PC-3 (cell line): ENCODE measurements at regions not wholly inside any gene's neighbourhood (a gene's known extent, or its start where the extent isn't known, plus 50 kb on each side); places are given as distances from the start of the nearest gene placed in this dataset.
"Not testable (repeated sequence)": the region's sequence is repeated elsewhere in the genome, so short reads cannot be mapped to it uniquely, and the experiment has no call there.

Experiments used
- ATAC-seq: fragments of 200-7000 bp; cut with Tn5 transposase; 2 replicates; pipeline ENCODE4 v1.9.1; 2020; ENCODE audit warnings: mild to moderate bottlenecking, moderate library complexity
- BruUV-seq: library from RNA; stranded (reverse); fragments of 400-500 nt; replicated peaks from 2 replicates; lab custom pipeline; 2021; lab: Mats Ljungman, UMichigan
- CTCF ChIA-PET: fragments of 300-600 bp; sonication (Branson Sonifier 250); formaldehyde crosslinking; loops from one replicate; lab custom pipeline; 2022; ENCODE audit warnings: antibody characterized with exemption; lab: Charles Lee
- POLR2A ChIA-PET: fragments of 300-600 bp; sonication (Branson Sonifier 250); formaldehyde crosslinking; loops from one replicate; lab custom pipeline; 2022; ENCODE audit warnings: antibody characterized with exemption; ENCODE audit not compliant: unreplicated experiment; lab: Charles Lee
- DNase-seq: peaks from one replicate; pipeline ENCODE4 v3.0.0-alpha.2; 2015
- H2AFZ ChIP-seq: fragments of 300-600 bp; sonication (generic); 2 replicates; pipeline ENCODE4 v1.6.0; 2016; ENCODE audit warnings: antibody characterized with exemption, low read length
- H3F3A ChIP-seq: fragments of 300-600 bp; sonication (generic); one replicate; pipeline ENCODE4 v1.6.0; 2017; ENCODE audit warnings: antibody characterized with exemption, low read length, control low read depth, mild to moderate bottlenecking; ENCODE audit not compliant: unreplicated experiment
- H3K27ac ChIP-seq: fragments of 300-600 bp; sonication (generic); 2 replicates; pipeline ENCODE4 v1.5.1; 2016; ENCODE audit warnings: mild to moderate bottlenecking, low read length
- H3K27me3 ChIP-seq: fragments of 300-600 bp; sonication (generic); 2 replicates; pipeline ENCODE4 v1.6.1; 2016; ENCODE audit warnings: low read length, mixed read lengths
- H3K36me3 ChIP-seq: fragments of 300-600 bp; sonication (generic); 2 replicates; pipeline ENCODE4 v1.6.1; 2016; ENCODE audit warnings: low read depth, mixed run types, low read length, mixed read lengths
- H3K4me1 ChIP-seq: fragments of 300-600 bp; sonication (generic); 2 replicates; pipeline ENCODE4 v1.5.1; 2016; ENCODE audit warnings: low read length; ENCODE audit not compliant: insufficient read depth
- H3K4me2 ChIP-seq: fragments of 300-600 bp; sonication (generic); 2 replicates; pipeline ENCODE4 v1.6.0; 2016; ENCODE audit warnings: low read length
- H3K4me3 ChIP-seq: fragments of 300-600 bp; sonication (generic); 2 replicates; pipeline ENCODE4 v1.5.1; 2016; ENCODE audit warnings: mild to moderate bottlenecking, low read length, mixed read lengths
- H3K79me2 ChIP-seq: fragments of 300-600 bp; sonication (generic); 2 replicates; pipeline ENCODE4 v1.6.1; 2017; ENCODE audit warnings: low read length, mixed read lengths
- H3K9ac ChIP-seq: fragments of 300-600 bp; sonication (generic); 2 replicates; pipeline ENCODE4 v1.6.0; 2016; ENCODE audit warnings: mild to moderate bottlenecking, low read length
- H3K9me2 ChIP-seq: fragments of 300-600 bp; sonication (generic); replicated peaks from 2 replicates; pipeline ENCODE4 v1.6.1; 2016; ENCODE audit warnings: mixed run types, low read length, mixed read lengths
- H3K9me3 ChIP-seq: fragments of 300-600 bp; sonication (generic); 2 replicates; pipeline ENCODE4 v1.6.1; 2016; ENCODE audit warnings: low read length, mixed read lengths
- H4K20me1 ChIP-seq: fragments of 300-600 bp; sonication (generic); 2 replicates; pipeline ENCODE4 v1.6.1; 2016; ENCODE audit warnings: low read length, mixed read lengths
- CTCF ChIP-seq: fragments of 300-600 bp; sonication (generic); conservative IDR thresholded peaks from 2 replicates; pipeline ENCODE4 v1.5.1; 2017; ENCODE audit warnings: antibody characterized with exemption, low read depth, mild to moderate bottlenecking, low read length
- EZH2 ChIP-seq: fragments of 300-600 bp; sonication (generic); IDR thresholded peaks from one replicate; pipeline ENCODE4 v1.6.1; 2017; ENCODE audit warnings: antibody characterized with exemption, mild to moderate bottlenecking, low read length; ENCODE audit not compliant: unreplicated experiment
- EZH2phosphoT487 ChIP-seq: fragments of 300-600 bp; sonication (generic); IDR thresholded peaks from 2 replicates; pipeline ENCODE4 v1.6.1; 2018; ENCODE audit warnings: mild to moderate bottlenecking, antibody characterized with exemption, low read length, borderline replicate concordance
- intact Hi-C: fragments of 100-400 bp; cut with micrococcal nuclease; formaldehyde crosslinking; loops from 2 replicates; pipeline ENCODE4 v1.9.0; 2023

- no peak for ATAC-seq
- no peak overlapping the region for H3K4me3 ChIP-seq
- no peaks in the 10 kb centered on the region for H3K79me2 ChIP-seq
- H3K27me3 ChIP-seq = no peaks in the 10 kb centered on the region
- no peaks in the 10 kb centered on the region for H4K20me1 ChIP-seq
- peaks cover 3% of the 10 kb centered on the region; the same call in 1 of the 2 replicates for H3K4me1 ChIP-seq
- no peak overlapping the region for H3K9ac ChIP-seq
- no peak overlapping the region for H3K4me2 ChIP-seq
- H3K9me2 ChIP-seq = no peaks in the 10 kb centered on the region
- intact Hi-C loops = no loop called here
- no peaks in the 10 kb centered on the region for H3K36me3 ChIP-seq
- TF ChIP-seq CTCF (no peak), EZH2 (no peak), EZH2phosphoT487 (no peak)
- ChIA-PET POLR2A (no interaction called here), CTCF (no interaction called here)
- H2AFZ ChIP-seq = 0 out of 2 replicates have a peak overlapping the region, but pooled peaks have one; percentile 6
- no peak overlapping the region for H3K27ac ChIP-seq
- no TSS peak for BruUV-seq
- H3F3A ChIP-seq = no peaks in the 10 kb centered on the region
- H3K9me3 ChIP-seq = no peaks in the 10 kb centered on the region
- DNase-seq = no peak
Measured at GRCh38 chr6:169085466-169085865, 168.2 kb downstream of the THBS2 start.

- POLR2A ChIA-PET, H3K36me3 ChIP-seq, H3K27ac ChIP-seq, ATAC-seq, H3K4me2 ChIP-seq, BruUV-seq, H3K4me3 ChIP-seq, H3K79me2 ChIP-seq, DNase-seq, H4K20me1 ChIP-seq, H3F3A ChIP-seq, H3K27me3 ChIP-seq, H2AFZ ChIP-seq, CTCF ChIA-PET, intact Hi-C loops, H3K4me1 ChIP-seq, H3K9ac ChIP-seq, H3K9me2 ChIP-seq, H3K9me3 ChIP-seq: not testable (repeated sequence)
Measured at GRCh38 chr6:169084557-169084956, 169.1 kb downstream of the THBS2 start.

- CTCF ChIA-PET = no interaction called here
Measured at GRCh38 chr6:169084067-169084466, 169.6 kb downstream of the THBS2 start.

More at GRCh38 chr6:169084067-169084466, 169.6 kb downstream of the THBS2 start:
- peaks cover 3% of the 10 kb centered on the region; the same call in 1 of the 2 replicates for H3K4me1 ChIP-seq
- DNase-seq = no peak
- BruUV-seq = no TSS peak
- H3K9ac ChIP-seq = no peak overlapping the region
- no peaks in the 10 kb centered on the region for H3K9me2 ChIP-seq
- H2AFZ ChIP-seq = no peak overlapping the region
- H3K9me3 ChIP-seq = no peaks in the 10 kb centered on the region
- no peak overlapping the region for H3K27ac ChIP-seq
- H3K4me3 ChIP-seq = no peak overlapping the region
- POLR2A ChIA-PET = no interaction called here
- no peaks in the 10 kb centered on the region for H4K20me1 ChIP-seq
- intact Hi-C loops = no loop called here
- ATAC-seq = no peak
- no peak for TF ChIP-seq CTCF
- TF ChIP-seq EZH2 = no peak
- no peak for TF ChIP-seq EZH2phosphoT487
- H3K79me2 ChIP-seq = no peaks in the 10 kb centered on the region
- H3F3A ChIP-seq = no peaks in the 10 kb centered on the region
- H3K36me3 ChIP-seq = no peaks in the 10 kb centered on the region
- H3K27me3 ChIP-seq = no peaks in the 10 kb centered on the region
- H3K4me2 ChIP-seq = no peak overlapping the region
